Fibroblast of the aortic adventitia (primary cell): ENCODE measurements at regions not wholly inside any gene's neighbourhood (a gene's known extent, or its start where the extent isn't known, plus 50 kb on each side); places are given as distances from the start of the nearest gene placed in this dataset.

Experiments
- DNase-seq: peaks from one replicate; pipeline ENCODE4 v3.0.0-alpha.2; 2010; ENCODE audit warnings: low read depth
- H3K4me3 ChIP-seq: 2 replicates; pipeline ENCODE4 v1.5.1; 2011; ENCODE audit warnings: low read depth, mild to moderate bottlenecking, control low read depth, low read length, moderate library complexity
- TF ChIP-seq, protein P1 (sequence below): IDR thresholded peaks from 2 replicates; pipeline ENCODE4 v1.5.1; 2011; ENCODE audit warnings: mild to moderate bottlenecking, low read length, control low read depth, inconsistent platforms; ENCODE audit not compliant: insufficient read depth

DNA sequence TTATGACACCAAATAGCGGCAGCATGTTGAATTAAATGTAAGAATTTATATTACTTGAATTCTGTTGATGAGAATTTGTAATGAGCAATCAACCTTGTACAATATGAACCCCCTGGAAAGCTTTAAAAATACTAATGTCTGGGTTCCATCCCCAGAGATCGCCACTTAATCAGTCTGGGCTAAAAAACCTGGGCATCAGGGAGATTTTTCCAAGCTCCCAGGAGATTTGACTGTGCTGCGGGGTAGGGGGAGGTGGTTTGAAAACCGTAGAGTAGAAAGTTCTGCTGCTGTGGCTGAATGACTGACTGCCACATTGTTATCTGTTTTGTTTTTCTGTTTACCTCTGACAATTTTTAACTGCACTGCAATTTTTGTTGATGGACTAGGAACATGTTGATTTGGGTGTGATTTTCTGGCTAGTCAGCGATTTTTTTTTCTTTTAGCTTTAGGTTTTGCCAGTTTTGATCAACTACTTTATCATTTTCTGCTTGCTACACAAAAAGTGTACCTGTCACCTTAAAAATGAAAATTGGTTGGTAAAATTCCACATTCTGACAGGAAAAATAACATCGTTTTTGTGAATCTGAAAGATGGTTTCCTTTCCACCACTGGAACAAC lies 79.3 kb downstream of the PCTP start:
- TF ChIP-seq, protein P1, sequence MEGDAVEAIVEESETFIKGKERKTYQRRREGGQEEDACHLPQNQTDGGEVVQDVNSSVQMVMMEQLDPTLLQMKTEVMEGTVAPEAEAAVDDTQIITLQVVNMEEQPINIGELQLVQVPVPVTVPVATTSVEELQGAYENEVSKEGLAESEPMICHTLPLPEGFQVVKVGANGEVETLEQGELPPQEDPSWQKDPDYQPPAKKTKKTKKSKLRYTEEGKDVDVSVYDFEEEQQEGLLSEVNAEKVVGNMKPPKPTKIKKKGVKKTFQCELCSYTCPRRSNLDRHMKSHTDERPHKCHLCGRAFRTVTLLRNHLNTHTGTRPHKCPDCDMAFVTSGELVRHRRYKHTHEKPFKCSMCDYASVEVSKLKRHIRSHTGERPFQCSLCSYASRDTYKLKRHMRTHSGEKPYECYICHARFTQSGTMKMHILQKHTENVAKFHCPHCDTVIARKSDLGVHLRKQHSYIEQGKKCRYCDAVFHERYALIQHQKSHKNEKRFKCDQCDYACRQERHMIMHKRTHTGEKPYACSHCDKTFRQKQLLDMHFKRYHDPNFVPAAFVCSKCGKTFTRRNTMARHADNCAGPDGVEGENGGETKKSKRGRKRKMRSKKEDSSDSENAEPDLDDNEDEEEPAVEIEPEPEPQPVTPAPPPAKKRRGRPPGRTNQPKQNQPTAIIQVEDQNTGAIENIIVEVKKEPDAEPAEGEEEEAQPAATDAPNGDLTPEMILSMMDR, result no peak
- no peak for DNase-seq
- no peak overlapping the region for H3K4me3 ChIP-seq

DNA sequence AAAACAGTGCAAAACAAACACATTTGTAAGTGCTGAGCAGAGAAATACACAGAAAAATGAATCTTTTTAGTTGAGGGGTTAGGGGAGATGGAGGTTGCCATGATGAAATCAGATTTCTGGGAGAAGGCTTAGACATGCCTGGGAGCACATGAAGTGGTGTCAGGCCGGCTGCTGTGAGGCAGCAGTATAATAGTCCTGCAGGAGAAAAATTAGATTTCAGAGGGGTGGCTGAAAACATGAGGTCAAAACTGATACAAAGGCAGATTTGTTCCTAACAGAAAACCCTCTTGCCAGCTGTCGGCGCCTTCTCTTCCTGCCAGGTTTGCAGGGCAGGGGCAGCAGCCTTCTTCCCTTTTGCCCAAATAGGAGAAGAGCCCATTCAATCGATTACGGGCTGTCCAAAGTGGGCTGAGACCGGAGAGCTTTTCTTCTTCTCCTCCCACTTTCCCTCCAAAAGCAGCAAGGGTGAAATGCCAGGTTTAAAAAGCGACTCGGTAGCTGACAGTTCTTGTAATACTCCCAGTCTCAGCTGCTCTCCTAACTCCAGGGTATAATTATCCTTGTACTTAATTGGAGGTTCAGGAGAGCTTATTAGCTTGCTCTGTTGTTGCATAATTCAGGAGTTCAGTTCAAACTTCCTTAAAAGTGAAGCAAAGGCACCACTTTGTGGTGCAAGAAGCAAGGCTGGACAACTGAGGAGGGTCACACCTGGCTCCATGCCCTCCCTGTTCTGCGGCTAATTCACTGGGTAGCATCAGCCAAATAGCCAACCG lies 80.0 kb downstream of the PCTP start:
- H3K4me3 ChIP-seq, result no peak overlapping the region
- TF ChIP-seq, protein P1, result no peak
- no peak for DNase-seq

DNA sequence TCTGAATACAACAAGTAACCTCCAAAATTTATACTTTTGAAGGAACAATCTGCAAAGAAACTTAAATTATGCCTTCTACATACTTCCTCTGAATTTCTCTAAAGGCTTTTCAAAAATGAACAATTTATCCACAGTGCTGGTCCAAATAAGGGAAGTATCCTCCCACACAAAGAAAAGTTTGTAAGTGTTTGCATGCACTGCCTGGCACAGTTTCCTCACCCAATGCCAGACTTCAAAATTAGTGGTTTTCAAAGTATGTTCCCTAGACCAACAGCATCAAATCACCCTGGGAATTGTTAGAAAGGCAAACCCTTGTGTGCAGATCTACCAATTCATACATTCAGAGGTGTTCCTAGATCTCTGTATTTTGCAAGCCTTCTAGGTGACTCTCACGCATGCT lies 82.5 kb downstream of the PCTP start:
- peak; percentile 12 for DNase-seq
- TF ChIP-seq, protein P1, result no peak

DNA sequence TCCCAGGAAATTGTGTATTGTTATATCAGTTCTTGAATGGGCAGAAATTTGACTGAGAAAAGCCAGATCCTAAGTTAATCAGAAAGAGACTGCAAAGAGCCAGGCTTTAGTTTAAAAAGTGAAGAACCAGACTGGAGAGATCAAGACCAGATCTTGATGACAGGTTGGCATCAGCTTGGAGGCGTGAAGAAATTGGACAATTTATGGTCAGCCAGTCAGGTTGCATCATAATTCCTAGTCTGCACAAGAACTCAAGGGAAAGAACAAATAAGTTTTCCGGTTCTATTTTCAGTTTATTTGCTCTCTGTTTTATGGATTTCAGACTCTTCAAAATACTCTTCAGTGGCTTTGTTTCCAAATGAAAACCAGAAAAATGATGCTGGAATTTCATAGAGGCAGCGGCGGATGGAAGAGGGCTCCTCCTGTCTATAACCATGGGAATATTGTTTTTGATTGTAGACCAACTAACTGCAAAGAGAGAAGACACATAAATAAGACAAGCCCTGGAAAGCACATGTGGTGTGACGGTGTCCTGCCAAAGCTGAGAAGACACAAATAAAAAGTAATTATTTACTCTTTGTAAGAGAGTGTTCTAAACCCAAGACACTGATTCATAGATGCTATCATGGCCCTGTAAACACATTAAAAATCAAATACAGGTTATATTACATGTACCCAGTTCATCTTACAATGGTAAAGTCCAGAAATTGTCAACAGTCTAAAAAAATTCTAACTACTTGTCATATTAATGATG lies 91.7 kb downstream of the PCTP start:
- no peak overlapping the region for H3K4me3 ChIP-seq
- TF ChIP-seq, protein P1, result no peak
- no peak for DNase-seq

More for the DNA sequence above, 82.5 kb downstream of the PCTP start:
- H3K4me3 ChIP-seq, result no peak overlapping the region

DNA sequence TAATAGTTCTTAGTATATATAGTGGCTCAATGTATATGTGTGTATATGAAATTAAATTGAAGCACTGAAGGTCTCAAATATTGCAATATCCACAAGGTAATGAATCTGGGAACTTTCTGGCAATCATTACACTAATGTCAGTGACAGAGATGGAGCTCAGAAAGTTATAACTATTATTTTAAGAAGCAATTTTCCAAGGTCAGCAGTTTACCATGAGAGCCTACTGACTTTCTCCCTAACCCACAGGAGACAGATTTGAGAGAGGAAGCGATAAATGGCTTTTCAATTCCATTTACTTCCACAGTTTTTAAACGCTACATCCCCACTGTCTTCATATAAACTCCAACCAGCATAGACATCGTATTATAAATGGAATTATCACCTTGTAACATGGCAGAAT lies 92.9 kb downstream of the PCTP start:
- DNase-seq, result no peak
- TF ChIP-seq, protein P1, result no peak
- no peak overlapping the region for H3K4me3 ChIP-seq

DNA sequence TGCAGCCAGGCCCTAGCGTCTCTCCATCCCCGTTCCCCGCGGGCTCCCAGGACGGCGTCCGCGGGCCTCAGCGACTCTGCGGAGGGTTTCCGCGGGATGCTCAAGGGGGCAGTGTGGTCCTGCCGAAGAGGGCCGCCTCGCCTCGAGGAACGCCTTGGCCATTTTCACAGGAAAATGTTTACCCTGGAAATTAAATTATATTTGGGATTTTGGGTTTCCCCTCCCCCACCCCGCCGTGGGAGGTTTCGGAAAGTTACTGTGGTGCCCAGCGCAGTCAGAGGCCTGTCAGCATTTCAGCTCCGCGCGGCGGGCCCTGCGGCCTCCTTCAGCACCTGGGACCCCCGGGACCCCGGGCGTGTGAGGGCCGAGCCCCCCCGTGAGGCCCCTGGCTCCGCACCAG lies 94.5 kb downstream of the PCTP start:
- H3K4me3 ChIP-seq, result peak overlapping the region; percentile 17
- TF ChIP-seq, protein P1, result peak; percentile 72
- peak; percentile 32 for DNase-seq
